NB4 (cell line): ENCODE measurements at regions not wholly inside any gene's neighbourhood (a gene's known extent, or its start where the extent isn't known, plus 50 kb on each side); places are given as distances from the start of the nearest gene placed in this dataset.

Source experiments
- MYC ChIP-seq: IDR thresholded peaks from 2 replicates; pipeline ENCODE4 v1.6.1; 2011; ENCODE audit warnings: low read depth, low read length
- POLR2A ChIP-seq: IDR thresholded peaks from 2 replicates; pipeline ENCODE4 v1.6.1; 2011; ENCODE audit warnings: mild to moderate bottlenecking; ENCODE audit not compliant: insufficient read length; ENCODE audit errors: extremely low read depth
- TF ChIP-seq, protein P1 (sequence below): IDR thresholded peaks from one replicate; pipeline ENCODE4 v1.5.1; 2012; ENCODE audit warnings: low read depth, low read length
- TF ChIP-seq, protein P2 (sequence below): IDR thresholded peaks from 2 replicates; pipeline ENCODE4 v1.6.1; 2011; ENCODE audit warnings: low read depth, low read length

DNA sequence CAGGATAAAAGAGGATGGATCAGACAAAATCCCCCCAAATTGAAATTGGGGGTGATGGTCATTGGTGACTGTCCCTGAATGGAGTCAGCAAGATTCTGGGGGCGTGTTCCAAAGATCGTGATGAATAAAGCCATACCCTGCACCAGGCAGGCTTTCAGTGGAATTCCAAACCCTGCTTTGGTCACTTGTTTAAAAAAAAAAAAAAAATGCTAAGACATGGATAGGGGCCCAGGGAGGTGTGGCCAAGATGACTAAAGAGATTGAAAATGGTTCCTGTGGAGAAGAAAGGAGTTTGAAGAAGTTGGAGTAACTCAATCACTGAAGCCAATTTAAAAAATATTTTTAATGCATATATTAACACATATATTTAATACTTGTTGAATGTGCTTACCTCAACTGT, 161.4 kb upstream of the KCNG1 start:
- TF ChIP-seq, protein P1, sequence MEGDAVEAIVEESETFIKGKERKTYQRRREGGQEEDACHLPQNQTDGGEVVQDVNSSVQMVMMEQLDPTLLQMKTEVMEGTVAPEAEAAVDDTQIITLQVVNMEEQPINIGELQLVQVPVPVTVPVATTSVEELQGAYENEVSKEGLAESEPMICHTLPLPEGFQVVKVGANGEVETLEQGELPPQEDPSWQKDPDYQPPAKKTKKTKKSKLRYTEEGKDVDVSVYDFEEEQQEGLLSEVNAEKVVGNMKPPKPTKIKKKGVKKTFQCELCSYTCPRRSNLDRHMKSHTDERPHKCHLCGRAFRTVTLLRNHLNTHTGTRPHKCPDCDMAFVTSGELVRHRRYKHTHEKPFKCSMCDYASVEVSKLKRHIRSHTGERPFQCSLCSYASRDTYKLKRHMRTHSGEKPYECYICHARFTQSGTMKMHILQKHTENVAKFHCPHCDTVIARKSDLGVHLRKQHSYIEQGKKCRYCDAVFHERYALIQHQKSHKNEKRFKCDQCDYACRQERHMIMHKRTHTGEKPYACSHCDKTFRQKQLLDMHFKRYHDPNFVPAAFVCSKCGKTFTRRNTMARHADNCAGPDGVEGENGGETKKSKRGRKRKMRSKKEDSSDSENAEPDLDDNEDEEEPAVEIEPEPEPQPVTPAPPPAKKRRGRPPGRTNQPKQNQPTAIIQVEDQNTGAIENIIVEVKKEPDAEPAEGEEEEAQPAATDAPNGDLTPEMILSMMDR, result no peak
- TF ChIP-seq, protein P2, sequence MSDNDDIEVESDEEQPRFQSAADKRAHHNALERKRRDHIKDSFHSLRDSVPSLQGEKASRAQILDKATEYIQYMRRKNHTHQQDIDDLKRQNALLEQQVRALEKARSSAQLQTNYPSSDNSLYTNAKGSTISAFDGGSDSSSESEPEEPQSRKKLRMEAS, result no peak
- TF ChIP-seq POLR2A (no peak), MYC (no peak)
